HepG2 (cell line): ENCODE measurements at regions not wholly inside any gene's neighbourhood (a gene's known extent, or its start where the extent isn't known, plus 50 kb on each side); places are given as distances from the start of the nearest gene placed in this dataset.

Experiments used
- AFF4 ChIP-seq: sonication (generic); formaldehyde crosslinking; IDR thresholded peaks from 2 replicates; pipeline ENCODE4 v1.4.0; 2020; ENCODE audit warnings: missing genetic modification reagents
- GMEB2 ChIP-seq: IDR thresholded peaks from 2 replicates; pipeline ENCODE4 v1.6.1; 2016; ENCODE audit warnings: missing biosample characterization, missing genetic modification reagents, low read depth
- NFIC ChIP-seq: IDR thresholded peaks from 2 replicates; pipeline ENCODE4 v1.6.1; 2012; ENCODE audit warnings: mild to moderate bottlenecking, low read length, inconsistent platforms
- NFKB2 ChIP-seq: sonication (generic); formaldehyde crosslinking; IDR thresholded peaks from 2 replicates; pipeline ENCODE4 v1.4.0; 2020; ENCODE audit warnings: missing genetic modification reagents, borderline replicate concordance
- PRDM4 ChIP-seq: sonication (generic); formaldehyde crosslinking; IDR thresholded peaks from 2 replicates; pipeline ENCODE4 v1.9.0; 2021; ENCODE audit warnings: missing genetic modification reagents, borderline replicate concordance
- PREB ChIP-seq: sonication (generic); formaldehyde crosslinking; IDR thresholded peaks from 2 replicates; pipeline ENCODE4 v1.4.0; 2020; ENCODE audit warnings: missing genetic modification reagents
- RARG ChIP-seq: sonication (generic); formaldehyde crosslinking; IDR thresholded peaks from 2 replicates; pipeline ENCODE4 v1.4.0; 2020; ENCODE audit warnings: low read depth, mild to moderate bottlenecking, missing genetic modification reagents
- REPIN1 ChIP-seq: sonication (generic); formaldehyde crosslinking; IDR thresholded peaks from 2 replicates; pipeline ENCODE4 v1.8.0; 2022; ENCODE audit warnings: missing genetic modification reagents, low read depth, mild to moderate bottlenecking, borderline replicate concordance
- ZFX ChIP-seq: sonication (generic); formaldehyde crosslinking; IDR thresholded peaks from 2 replicates; pipeline ENCODE4 v1.4.0; 2020; ENCODE audit warnings: mild to moderate bottlenecking, low read depth, missing genetic modification reagents, moderate library complexity
- ZHX2 ChIP-seq, 2 experiments: sonication (generic) in 1 of 2; formaldehyde crosslinking in 1 of 2; IDR thresholded peaks; 2 replicates each; pipeline versions ENCODE4 v1.6.1 to v1.9.0; 2014 to 2022; ENCODE audit warnings: antibody characterized with exemption in 1 of 2, borderline replicate concordance in 1 of 2, inconsistent platforms in 1 of 2, low read depth in 1 of 2, missing genetic modification reagents in 1 of 2
- ZNF138 ChIP-seq: sonication (generic); formaldehyde crosslinking; IDR thresholded peaks from 2 replicates; pipeline ENCODE4 v1.5.0; 2020; ENCODE audit warnings: mild to moderate bottlenecking, low read depth, missing genetic modification reagents
- ZNF225 ChIP-seq: sonication (generic); formaldehyde crosslinking; IDR thresholded peaks from 2 replicates; pipeline ENCODE4 v1.4.0; 2020; ENCODE audit warnings: mild to moderate bottlenecking, missing genetic modification reagents

- TF ChIP-seq ZHX2 (IDR thresholded peaks at IDR 0.05; ENCODE audit: low read depth) (no peak), ZHX2 (CRISPR knock-in tag; IDR thresholded peaks at IDR 0.05; ENCODE audit: borderline replicate concordance) (no peak), ZNF225 (CRISPR knock-in tag) (0 out of 2 replicates have a peak, but pooled peaks have one; percentile 80), AFF4 (CRISPR knock-in tag) (no peak; the same call in 1 of the 2 replicates), ZFX (CRISPR knock-in tag) (peak; percentile 83), RARG (peak; percentile 89; the same call in 1 of the 2 replicates), NFKB2 (CRISPR knock-in tag) (peak; percentile 90), REPIN1 (CRISPR knock-in tag) (peak; percentile 99), ZNF138 (CRISPR knock-in tag) (peak; percentile 76), PREB (CRISPR knock-in tag) (no peak), PRDM4 (CRISPR knock-in tag) (no peak), GMEB2 (0 out of 2 replicates have a peak, but pooled peaks have one; percentile 15), NFIC (peak; percentile 82; the same call in 1 of the 2 replicates)
Measured at GRCh38 chr2:167827352-167828097, 419.9 kb downstream of the STK39 start (continued).
